ENCODE measurements at regions not wholly inside any gene's neighbourhood (a gene's known extent, or its start where the extent isn't known, plus 50 kb on each side); places are given as distances from the start of the nearest gene placed in this dataset.

- TF ChIP-seq, protein P1, sequence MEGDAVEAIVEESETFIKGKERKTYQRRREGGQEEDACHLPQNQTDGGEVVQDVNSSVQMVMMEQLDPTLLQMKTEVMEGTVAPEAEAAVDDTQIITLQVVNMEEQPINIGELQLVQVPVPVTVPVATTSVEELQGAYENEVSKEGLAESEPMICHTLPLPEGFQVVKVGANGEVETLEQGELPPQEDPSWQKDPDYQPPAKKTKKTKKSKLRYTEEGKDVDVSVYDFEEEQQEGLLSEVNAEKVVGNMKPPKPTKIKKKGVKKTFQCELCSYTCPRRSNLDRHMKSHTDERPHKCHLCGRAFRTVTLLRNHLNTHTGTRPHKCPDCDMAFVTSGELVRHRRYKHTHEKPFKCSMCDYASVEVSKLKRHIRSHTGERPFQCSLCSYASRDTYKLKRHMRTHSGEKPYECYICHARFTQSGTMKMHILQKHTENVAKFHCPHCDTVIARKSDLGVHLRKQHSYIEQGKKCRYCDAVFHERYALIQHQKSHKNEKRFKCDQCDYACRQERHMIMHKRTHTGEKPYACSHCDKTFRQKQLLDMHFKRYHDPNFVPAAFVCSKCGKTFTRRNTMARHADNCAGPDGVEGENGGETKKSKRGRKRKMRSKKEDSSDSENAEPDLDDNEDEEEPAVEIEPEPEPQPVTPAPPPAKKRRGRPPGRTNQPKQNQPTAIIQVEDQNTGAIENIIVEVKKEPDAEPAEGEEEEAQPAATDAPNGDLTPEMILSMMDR (optimal IDR thresholded peaks at IDR 0.05 in 1 of 3, IDR thresholded peaks at IDR 0.05 in 1 of 3, conservative IDR thresholded peaks at IDR 0.05 in 1 of 3; ENCODE audit: extremely low read depth in 1 of 3, insufficient read depth in 2 of 3, low read length in 3 of 3) = no peak
- TF ChIP-seq EZH2 (IDR thresholded peaks at IDR 0.05; ENCODE audit: low read length) = no peak
Measured at GRCh38 chr3:44179246-44179645, 62.4 kb upstream of the TOPAZ1 start.

Data from keratinocyte (primary cell).